ENCODE measurements at regions not wholly inside any gene's neighbourhood (a gene's known extent, or its start where the extent isn't known, plus 50 kb on each side); places are given as distances from the start of the nearest gene placed in this dataset.
A peak's percentile ranks its signal among the peaks of the same experiment; 100 is the strongest.

DNA sequence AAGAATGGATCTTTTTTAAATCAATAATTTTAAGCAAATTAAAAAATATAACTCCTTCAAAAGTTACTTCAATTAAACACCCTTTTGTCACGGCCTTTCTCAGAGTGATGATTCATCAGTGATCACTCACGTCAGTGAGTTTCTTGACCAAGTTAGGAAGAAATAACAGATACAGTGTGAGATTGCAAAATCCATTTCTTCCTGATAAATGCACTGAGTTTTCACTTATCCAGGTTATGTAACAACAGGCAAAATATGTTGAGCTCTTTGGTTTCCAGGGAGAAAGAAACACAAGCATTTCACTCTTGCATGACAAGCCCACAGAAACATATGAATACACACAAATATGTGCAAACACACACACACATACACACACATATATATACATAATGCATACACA is 195.9 kb upstream of the CYRIA start:
- Histone ChIP-seq H3K27me3 (no peaks in the 10 kb centered on the region), H3K27ac (no peak overlapping the region), H3K4me1 (no peaks in the 10 kb centered on the region), H3K36me3 (no peaks in the 10 kb centered on the region), H3K4me3 (no peak overlapping the region), H3K9me3 (peaks cover 0 to 4% of the 10 kb centered on the region in 2 donors)
- DNase-seq (no peak), ATAC-seq (peak; percentile 47)
- intact Hi-C loops (cut with DNase I) = no loop called here
- TF ChIP-seq, protein P1, sequence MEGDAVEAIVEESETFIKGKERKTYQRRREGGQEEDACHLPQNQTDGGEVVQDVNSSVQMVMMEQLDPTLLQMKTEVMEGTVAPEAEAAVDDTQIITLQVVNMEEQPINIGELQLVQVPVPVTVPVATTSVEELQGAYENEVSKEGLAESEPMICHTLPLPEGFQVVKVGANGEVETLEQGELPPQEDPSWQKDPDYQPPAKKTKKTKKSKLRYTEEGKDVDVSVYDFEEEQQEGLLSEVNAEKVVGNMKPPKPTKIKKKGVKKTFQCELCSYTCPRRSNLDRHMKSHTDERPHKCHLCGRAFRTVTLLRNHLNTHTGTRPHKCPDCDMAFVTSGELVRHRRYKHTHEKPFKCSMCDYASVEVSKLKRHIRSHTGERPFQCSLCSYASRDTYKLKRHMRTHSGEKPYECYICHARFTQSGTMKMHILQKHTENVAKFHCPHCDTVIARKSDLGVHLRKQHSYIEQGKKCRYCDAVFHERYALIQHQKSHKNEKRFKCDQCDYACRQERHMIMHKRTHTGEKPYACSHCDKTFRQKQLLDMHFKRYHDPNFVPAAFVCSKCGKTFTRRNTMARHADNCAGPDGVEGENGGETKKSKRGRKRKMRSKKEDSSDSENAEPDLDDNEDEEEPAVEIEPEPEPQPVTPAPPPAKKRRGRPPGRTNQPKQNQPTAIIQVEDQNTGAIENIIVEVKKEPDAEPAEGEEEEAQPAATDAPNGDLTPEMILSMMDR (IDR thresholded peaks at IDR 0.05) = no peak

DNA sequence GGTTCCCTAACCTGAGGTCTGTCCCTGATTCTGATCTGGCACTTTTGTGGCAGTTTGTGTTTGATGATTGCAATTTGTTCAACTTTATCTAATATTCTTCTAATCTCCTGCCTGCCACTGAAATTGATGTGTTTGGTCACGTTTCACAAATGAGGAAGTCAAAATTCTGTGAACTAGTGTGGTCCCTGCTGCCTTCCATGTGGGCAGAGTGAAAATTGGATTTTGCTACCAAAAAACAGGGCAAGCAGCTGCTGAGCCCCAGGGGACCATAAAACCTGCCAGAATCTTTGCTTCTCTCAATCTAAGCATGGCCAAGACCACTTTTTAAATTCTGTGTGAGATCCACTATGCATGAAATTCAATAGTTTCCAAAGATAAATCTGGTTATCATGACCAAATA is 195.5 kb upstream of the CYRIA start:
- no peaks in the 10 kb centered on the region for H3K27me3 ChIP-seq
- no peak for DNase-seq
- intact Hi-C loops (cut with DNase I) = no loop called here
- no peaks in the 10 kb centered on the region for H3K4me1 ChIP-seq
- TF ChIP-seq, protein P1 (IDR thresholded peaks at IDR 0.05) = no peak
- H3K9me3 ChIP-seq = peaks cover 0 to 4% of the 10 kb centered on the region in 2 donors
- H3K4me3 ChIP-seq = no peak overlapping the region
- H3K27ac ChIP-seq = no peak overlapping the region
- H3K36me3 ChIP-seq = no peaks in the 10 kb centered on the region
- no peak for ATAC-seq

DNA sequence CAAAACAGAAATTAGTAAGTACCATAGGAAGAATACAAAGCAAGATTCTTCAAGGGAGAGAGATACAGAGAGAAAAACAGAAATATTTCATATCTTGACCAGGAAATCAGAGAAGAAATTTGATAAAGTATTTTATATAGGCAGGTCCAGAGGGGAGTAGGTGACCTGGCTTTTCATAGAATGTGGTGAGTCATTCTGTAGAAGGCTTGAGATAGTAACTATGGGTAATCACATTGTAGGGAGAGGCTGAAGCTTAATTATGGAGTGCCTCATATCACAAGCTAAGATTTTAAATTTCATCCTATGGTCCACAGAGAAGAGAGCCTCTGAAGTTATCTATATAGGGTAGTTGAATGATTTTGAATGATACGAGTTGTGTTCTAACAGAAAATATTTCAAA is 195.0 kb upstream of the CYRIA start:
- TF ChIP-seq, protein P1 (IDR thresholded peaks at IDR 0.05) = no peak
- H3K9me3 ChIP-seq = peaks cover 0 to 4% of the 10 kb centered on the region in 2 donors
- H3K4me3 ChIP-seq = no peak overlapping the region
- H3K27me3 ChIP-seq = no peaks in the 10 kb centered on the region
- intact Hi-C loops (cut with DNase I) = no loop called here
- no peak for DNase-seq
- H3K4me1 ChIP-seq = no peaks in the 10 kb centered on the region
- H3K36me3 ChIP-seq = no peaks in the 10 kb centered on the region
- no peak for ATAC-seq
- no peak overlapping the region for H3K27ac ChIP-seq

DNA sequence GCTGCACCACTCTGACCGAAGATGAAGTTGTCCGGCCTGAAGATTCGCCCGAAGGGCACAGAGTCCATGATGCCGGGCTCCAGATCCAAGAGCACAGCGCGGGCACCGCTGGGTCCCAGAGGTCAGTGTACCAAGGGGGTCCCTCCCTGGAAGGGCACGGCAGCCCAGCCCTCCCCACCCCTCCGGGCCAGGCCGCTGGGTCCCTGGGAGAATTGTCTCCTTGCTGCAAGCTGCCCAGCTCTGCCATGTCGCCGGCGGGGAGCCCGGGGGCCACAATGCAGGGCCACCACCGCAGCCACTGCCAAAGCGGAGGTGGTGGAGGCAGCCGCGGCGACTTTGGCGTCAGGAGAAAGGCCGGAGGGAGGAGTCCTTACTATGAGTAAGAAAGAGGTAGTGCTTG is 189.5 kb upstream of the CYRIA start:
- TF ChIP-seq, protein P1 (IDR thresholded peaks at IDR 0.05) = no peak
- no peak overlapping the region for H3K27ac ChIP-seq
- H3K9me3 ChIP-seq = peaks cover 0 to 4% of the 10 kb centered on the region in 2 donors
- no peaks in the 10 kb centered on the region for H3K4me1 ChIP-seq
- H3K4me3 ChIP-seq = no peak overlapping the region
- intact Hi-C loops (cut with DNase I) = no loop called here
- no peaks in the 10 kb centered on the region for H3K27me3 ChIP-seq
- no peaks in the 10 kb centered on the region for H3K36me3 ChIP-seq
- no peak for ATAC-seq
- DNase-seq = peak in 1 of 4 donors; percentile 72

DNA sequence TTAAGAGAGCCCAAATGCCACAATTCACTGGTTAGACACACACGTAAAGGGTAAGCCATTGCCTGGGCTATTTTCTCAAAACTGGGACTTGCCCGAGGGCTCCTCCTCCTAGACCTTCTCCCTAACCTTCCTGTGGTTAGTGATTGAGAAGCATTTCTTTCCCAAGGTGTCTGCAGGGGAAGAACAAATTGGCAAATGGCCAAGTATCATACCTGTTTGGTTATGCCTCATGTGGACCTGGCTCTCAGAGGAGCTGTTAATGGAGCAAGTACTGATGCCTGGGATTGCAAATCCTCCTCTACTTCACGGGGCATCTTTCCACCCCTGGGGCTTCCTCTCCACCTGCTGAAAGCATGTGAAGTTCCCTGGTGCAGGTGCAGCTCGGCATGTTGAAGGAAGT is 187.5 kb upstream of the CYRIA start:
- H3K36me3 ChIP-seq = no peaks in the 10 kb centered on the region
- no peaks in the 10 kb centered on the region for H3K4me1 ChIP-seq
- H3K9me3 ChIP-seq = no peaks in the 10 kb centered on the region
- H3K27me3 ChIP-seq = no peaks in the 10 kb centered on the region
- TF ChIP-seq, protein P1 (IDR thresholded peaks at IDR 0.05) = no peak
- ATAC-seq = no peak
- H3K4me3 ChIP-seq = no peak overlapping the region
- intact Hi-C loops (cut with DNase I) = no loop called here
- H3K27ac ChIP-seq = no peak overlapping the region
- DNase-seq = no peak

All from left lung (tissue), 4 donors.